CD4-positive, alpha-beta memory T cell (primary cell): ENCODE measurements at regions not wholly inside any gene's neighbourhood (a gene's known extent, or its start where the extent isn't known, plus 50 kb on each side); places are given as distances from the start of the nearest gene placed in this dataset.
"Not testable (repeated sequence)": the region's sequence is repeated elsewhere in the genome, so short reads cannot be mapped to it uniquely, and the experiment has no call there.

ENCODE experiments used
- CTCF ChIA-PET: fragments of 350-600 bp; sonication (Branson Sonifier 250); formaldehyde crosslinking; loops from one replicate; lab custom pipeline; 2021; ENCODE audit warnings: inconsistent platforms; ENCODE audit not compliant: partially characterized antibody; lab: Charles Lee
- POLR2A ChIA-PET: fragments of 350-600 bp; sonication (Branson Sonifier 250); formaldehyde crosslinking; loops from one replicate; lab custom pipeline; 2021; ENCODE audit not compliant: partially characterized antibody; lab: Charles Lee
- DNase-seq, 5 donors: peaks; one replicate each; pipeline versions ENCODE4 v3.0.0 to v3.0.0-alpha.2; 2020 to 2022; ENCODE audit warnings: mixed read lengths in 1 of 5
- H3K27ac ChIP-seq: one replicate; pipeline ENCODE4 v1.7.0; 2013; ENCODE audit warnings: low read depth, low read length
- H3K27me3 ChIP-seq: 2 replicates; pipeline ENCODE4 v1.7.0; 2013; ENCODE audit warnings: mild to moderate bottlenecking, low read length, moderate library complexity; ENCODE audit not compliant: insufficient read depth
- H3K36me3 ChIP-seq: 2 replicates; pipeline ENCODE4 v1.7.0; 2013; ENCODE audit warnings: mild to moderate bottlenecking, low read length, moderate library complexity; ENCODE audit not compliant: insufficient read depth
- H3K4me1 ChIP-seq: 2 replicates; pipeline ENCODE4 v1.7.0; 2013; ENCODE audit warnings: mild to moderate bottlenecking, low read length, moderate library complexity; ENCODE audit not compliant: insufficient read depth
- H3K4me3 ChIP-seq, 2 donors: one replicate each; pipeline ENCODE4 v1.7.0; 2013; ENCODE audit warnings: low read length in 2 of 2, mild to moderate bottlenecking in 1 of 2
- H3K9me3 ChIP-seq, 2 donors: one replicate each; pipeline ENCODE4 v1.7.0; 2013; ENCODE audit warnings: low read length in 2 of 2, control low read depth in 1 of 2; ENCODE audit not compliant: control insufficient read depth in 1 of 2
- H3K27ac Mint-ChIP-seq, 7 donors: one replicate each; pipeline ENCODE4 v1.8.0; 2020 to 2021; ENCODE audit warnings: mixed read lengths in 7 of 7, mild to moderate bottlenecking in 6 of 7, inconsistent platforms in 3 of 7, moderate library complexity in 3 of 7
- H3K27me3 Mint-ChIP-seq, 2 donors: one replicate each; pipeline ENCODE4 v1.8.0; 2020 to 2021; ENCODE audit warnings: mixed read lengths in 2 of 2
- H3K36me3 Mint-ChIP-seq, 2 donors: one replicate each; pipeline ENCODE4 v1.8.0; 2020 to 2021; ENCODE audit warnings: mixed read lengths in 2 of 2, inconsistent platforms in 1 of 2, mild to moderate bottlenecking in 1 of 2
- H3K4me1 Mint-ChIP-seq, 4 donors: one replicate each; pipeline ENCODE4 v1.8.0; 2020 to 2021; ENCODE audit warnings: mixed read lengths in 4 of 4, mild to moderate bottlenecking in 1 of 4
- H3K4me3 Mint-ChIP-seq, 8 donors: one replicate each; pipeline ENCODE4 v1.8.0; 2020 to 2021; ENCODE audit warnings: mixed read lengths in 8 of 8, mild to moderate bottlenecking in 7 of 8, moderate library complexity in 6 of 8, inconsistent platforms in 3 of 8
- H3K9me3 Mint-ChIP-seq, 8 donors: one replicate each; pipeline ENCODE4 v1.8.0; 2020 to 2021; ENCODE audit warnings: mixed read lengths in 8 of 8, mild to moderate bottlenecking in 5 of 8, inconsistent platforms in 3 of 8, moderate library complexity in 1 of 8
- intact Hi-C: fragments of 100-400 bp; cut with micrococcal nuclease; formaldehyde crosslinking; loops from one replicate; pipeline ENCODE4 v1.15.1; 2023

GRCh38 chr6:135112951-135113350 lies 58.3 kb upstream of the HBS1L start:
- H3K27me3 Mint-ChIP-seq: peaks cover 0 to 12% of the 10 kb centered on the region in 2 donors
- peaks cover 34% of the 10 kb centered on the region for H3K4me1 ChIP-seq
- intact Hi-C loops, H3K36me3 Mint-ChIP-seq, H3K4me3 ChIP-seq, H3K36me3 ChIP-seq, DNase-seq, H3K27me3 ChIP-seq, H3K9me3 ChIP-seq, H3K4me3 Mint-ChIP-seq, H3K9me3 Mint-ChIP-seq, POLR2A ChIA-PET, H3K27ac ChIP-seq, CTCF ChIA-PET: not testable (repeated sequence)
- H3K27ac Mint-ChIP-seq: peak overlapping the region in 1 of 7 donors; percentile 19
- H3K4me1 Mint-ChIP-seq: peaks cover 24 to 46% (median 33%) of the 10 kb centered on the region in 4 donors

- H3K36me3 Mint-ChIP-seq, H3K36me3 ChIP-seq, H3K9me3 Mint-ChIP-seq, POLR2A ChIA-PET, DNase-seq, H3K27me3 ChIP-seq, H3K27ac Mint-ChIP-seq, H3K4me3 ChIP-seq, H3K9me3 ChIP-seq, H3K27ac ChIP-seq, intact Hi-C loops, H3K4me3 Mint-ChIP-seq, H3K27me3 Mint-ChIP-seq: not testable (repeated sequence)
- peaks cover 5 to 22% (median 12%) of the 10 kb centered on the region in 4 donors for H3K4me1 Mint-ChIP-seq
- peaks cover 11% of the 10 kb centered on the region for H3K4me1 ChIP-seq
- CTCF ChIA-PET: interaction anchor here (0.6 kb wide), 1 partner anchor 74 kb away, joined by 3 read pairs; no protein-coding TSS in a partner anchor
These were observed 55.7 kb upstream of the HBS1L start for GRCh38 chr6:135110261-135110781.

DNA sequence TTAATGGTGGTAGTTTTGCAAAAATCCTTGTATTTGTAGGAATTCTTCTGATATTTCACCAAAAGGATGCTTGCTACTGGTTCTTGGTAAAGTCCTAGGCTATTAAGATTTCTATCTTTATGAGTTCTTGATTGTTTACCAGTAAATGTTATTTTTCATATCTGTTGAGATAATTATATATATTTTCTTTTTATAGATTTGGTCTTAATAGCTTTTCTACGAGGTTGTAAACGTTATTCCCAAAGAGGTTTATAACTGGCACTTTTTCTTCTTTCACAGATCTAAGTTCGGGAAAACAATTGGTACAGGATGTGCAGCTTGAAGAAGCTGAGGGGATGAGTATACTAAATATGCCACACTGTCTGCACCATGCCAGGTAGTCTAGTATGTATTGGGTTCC lies 55.1 kb upstream of the HBS1L start:
- H3K9me3 ChIP-seq: no peaks in the 10 kb centered on the region
- no peaks in the 10 kb centered on the region for H3K36me3 Mint-ChIP-seq
- peaks cover 6 to 24% (median 11%) of the 10 kb centered on the region in 4 donors for H3K4me1 Mint-ChIP-seq
- H3K27ac ChIP-seq: no peak overlapping the region
- no peaks in the 10 kb centered on the region for H3K9me3 Mint-ChIP-seq
- no peak overlapping the region for H3K27ac Mint-ChIP-seq
- H3K4me1 ChIP-seq: peaks cover 10% of the 10 kb centered on the region
- H3K36me3 ChIP-seq: no peaks in the 10 kb centered on the region
- H3K27me3 Mint-ChIP-seq: peaks cover 0 to 8% of the 10 kb centered on the region in 2 donors
- H3K4me3 ChIP-seq: no peak overlapping the region
- H3K27me3 ChIP-seq: no peaks in the 10 kb centered on the region
- ChIA-PET CTCF (interaction anchor here (0.6 kb wide), 1 partner anchor 75 kb away, joined by 3 read pairs; no protein-coding TSS in a partner anchor), POLR2A (no interaction called here)
- no peak overlapping the region for H3K4me3 Mint-ChIP-seq
- DNase-seq: no peak
- intact Hi-C loops: no loop called here

DNA sequence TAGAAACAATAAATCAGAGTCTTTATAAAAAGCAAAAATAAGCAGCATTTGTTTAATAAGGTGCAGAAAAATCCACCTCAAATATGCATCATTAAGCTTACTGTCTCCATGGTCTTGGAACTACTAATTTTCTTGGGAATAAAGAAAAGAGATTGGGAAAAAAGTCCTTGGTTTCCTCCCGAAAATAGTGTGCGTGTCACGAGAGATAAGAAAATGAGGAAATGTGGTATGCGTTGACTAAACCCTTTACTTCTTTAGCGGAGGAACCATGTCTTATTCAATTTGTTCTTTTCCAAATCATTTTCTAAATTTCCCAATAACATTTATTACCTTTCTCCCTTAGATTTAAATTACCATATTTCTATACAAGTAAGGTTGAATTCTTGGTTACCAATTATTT lies 54.1 kb upstream of the HBS1L start:
- ChIA-PET CTCF (no interaction called here), POLR2A (no interaction called here)
- Mint-ChIP-seq H3K36me3 (no peaks in the 10 kb centered on the region), H3K4me1 (peaks cover 6 to 25% (median 14%) of the 10 kb centered on the region in 4 donors), H3K4me3 (no peak overlapping the region), H3K27ac (no peak overlapping the region), H3K9me3 (no peaks in the 10 kb centered on the region), H3K27me3 (peaks cover 0 to 5% of the 10 kb centered on the region in 2 donors)
- H3K4me3 ChIP-seq: no peak overlapping the region
- no peak for DNase-seq
- intact Hi-C loops: no loop called here
- H3K27ac ChIP-seq: no peak overlapping the region
- H3K36me3 ChIP-seq: no peaks in the 10 kb centered on the region
- H3K27me3 ChIP-seq: no peaks in the 10 kb centered on the region
- no peaks in the 10 kb centered on the region for H3K9me3 ChIP-seq
- peaks cover 15% of the 10 kb centered on the region for H3K4me1 ChIP-seq

DNA sequence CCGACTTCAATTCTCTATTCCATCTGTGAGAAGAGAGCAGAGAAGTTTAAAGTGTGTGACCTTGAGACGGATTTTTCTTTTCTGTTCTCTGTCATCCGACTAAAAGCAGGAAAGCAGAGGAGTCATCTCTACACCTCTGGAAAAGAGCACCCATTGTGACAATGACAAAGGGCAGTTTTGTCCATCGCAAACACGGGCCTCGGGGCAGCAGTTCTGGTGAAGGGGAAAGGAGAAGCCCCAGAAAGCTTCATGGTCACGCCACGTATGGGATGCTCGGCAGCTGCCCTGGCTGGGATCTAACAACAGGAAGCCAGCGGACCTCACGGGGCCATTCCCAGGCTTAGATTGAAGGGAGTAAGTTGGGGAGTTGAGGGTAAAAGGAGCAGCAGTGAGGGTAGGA lies 52.0 kb upstream of the HBS1L start:
- ChIA-PET CTCF (no interaction called here), POLR2A (no interaction called here)
- no peak for DNase-seq
- Mint-ChIP-seq H3K36me3 (no peaks in the 10 kb centered on the region), H3K4me1 (peaks cover 20 to 35% (median 27%) of the 10 kb centered on the region in 4 donors), H3K9me3 (peaks cover 0 to 2% (median 0%) of the 10 kb centered on the region in 8 donors), H3K27me3 (no peaks in the 10 kb centered on the region), H3K27ac (peak overlapping the region in 1 of 7 donors; percentile 68), H3K4me3 (no peak overlapping the region)
- H3K4me1 ChIP-seq: peaks cover 36% of the 10 kb centered on the region
- no peak overlapping the region for H3K27ac ChIP-seq
- H3K9me3 ChIP-seq: no peaks in the 10 kb centered on the region
- no peaks in the 10 kb centered on the region for H3K36me3 ChIP-seq
- H3K27me3 ChIP-seq: no peaks in the 10 kb centered on the region
- intact Hi-C loops: no loop called here
- no peak overlapping the region for H3K4me3 ChIP-seq

DNA sequence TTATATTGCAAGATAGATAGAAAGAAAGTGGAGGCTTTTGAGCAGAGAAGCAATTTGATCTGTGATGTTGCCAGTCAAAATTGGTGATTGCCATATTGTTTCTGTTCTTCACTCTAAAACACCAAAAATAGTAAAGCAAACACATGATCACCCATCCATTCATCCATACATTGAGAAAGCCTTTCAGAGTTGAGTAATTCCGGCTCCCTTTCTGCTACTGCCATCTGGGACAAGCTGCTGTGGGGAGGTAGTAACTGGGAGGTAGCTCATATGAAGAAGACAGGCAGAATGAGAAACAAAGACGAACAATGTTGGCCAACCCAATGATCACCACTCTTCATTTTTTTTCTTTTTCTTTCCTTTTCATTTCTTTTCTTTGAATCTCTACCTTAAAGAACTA lies 51.1 kb upstream of the HBS1L start:
- no peak overlapping the region for H3K4me3 Mint-ChIP-seq

DNA sequence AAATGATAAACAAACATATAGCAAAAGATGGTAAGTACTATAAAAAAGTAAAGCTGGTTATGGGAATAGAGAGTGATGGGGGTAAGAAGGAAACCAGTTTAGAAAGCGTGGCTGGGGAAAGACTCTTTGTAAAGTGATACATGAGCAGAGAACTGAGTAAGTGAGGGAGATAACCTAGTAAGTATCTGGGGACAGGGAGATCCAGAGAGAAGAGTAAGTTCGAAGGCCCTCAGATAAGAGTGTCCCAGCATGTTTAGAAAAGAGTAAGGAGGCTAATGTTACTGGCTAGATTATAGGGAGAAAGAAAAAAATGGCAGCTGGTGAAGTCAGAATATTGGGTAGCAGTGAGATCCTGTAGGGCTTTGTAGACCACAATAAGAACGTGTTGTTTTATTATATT lies 50.7 kb upstream of the HBS1L start:
- peaks cover 24 to 42% (median 29%) of the 10 kb centered on the region in 4 donors for H3K4me1 Mint-ChIP-seq
- H3K27ac Mint-ChIP-seq: peak overlapping the region in 2 of 7 donors; percentile 10 to 68
- no peak for DNase-seq
- intact Hi-C loops: no loop called here
- Histone ChIP-seq H3K4me3 (no peak overlapping the region), H3K9me3 (no peaks in the 10 kb centered on the region), H3K36me3 (no peaks in the 10 kb centered on the region), H3K27ac (no peak overlapping the region), H3K4me1 (peaks cover 36% of the 10 kb centered on the region), H3K27me3 (no peaks in the 10 kb centered on the region)
- CTCF ChIA-PET: interaction anchor here (0.9 to 3.8 kb wide), 5 partner anchors 10 to 51 kb away, joined by 3 to 23 read pairs (median 5); partner anchors contain the start of gene HBS1L
- no peaks in the 10 kb centered on the region for H3K36me3 Mint-ChIP-seq
- peaks cover 0 to 2% (median 0%) of the 10 kb centered on the region in 8 donors for H3K9me3 Mint-ChIP-seq
- POLR2A ChIA-PET: interaction anchor here (0.8 to 3.5 kb wide), 3 partner anchors 11 to 24 kb away, joined by 3 to 29 read pairs (median 4); no protein-coding TSS in a partner anchor
- H3K4me3 Mint-ChIP-seq: no peak overlapping the region
- no peaks in the 10 kb centered on the region for H3K27me3 Mint-ChIP-seq

More for the DNA sequence above, 51.1 kb upstream of the HBS1L start:
- Histone ChIP-seq H3K27ac (no peak overlapping the region), H3K4me3 (no peak overlapping the region), H3K27me3 (no peaks in the 10 kb centered on the region), H3K9me3 (no peaks in the 10 kb centered on the region), H3K36me3 (no peaks in the 10 kb centered on the region), H3K4me1 (peaks cover 36% of the 10 kb centered on the region)
- no peak for DNase-seq
- no peaks in the 10 kb centered on the region for H3K36me3 Mint-ChIP-seq
- POLR2A ChIA-PET: interaction anchor here (0.8 to 3.5 kb wide), 3 partner anchors 11 to 24 kb away, joined by 3 to 29 read pairs (median 4); no protein-coding TSS in a partner anchor
- H3K4me1 Mint-ChIP-seq: peaks cover 24 to 42% (median 29%) of the 10 kb centered on the region in 4 donors
- H3K27ac Mint-ChIP-seq: no peak overlapping the region
- H3K9me3 Mint-ChIP-seq: peaks cover 0 to 2% (median 0%) of the 10 kb centered on the region in 8 donors
- no peaks in the 10 kb centered on the region for H3K27me3 Mint-ChIP-seq
- intact Hi-C loops: no loop called here
- CTCF ChIA-PET: interaction anchor here (0.9 to 3.8 kb wide), 4 partner anchors 9 to 38 kb away, joined by 3 to 23 read pairs (median 8); no protein-coding TSS in a partner anchor
